ENCODE measurements at regions not wholly inside any gene's neighbourhood (a gene's known extent, or its start where the extent isn't known, plus 50 kb on each side); places are given as distances from the start of the nearest gene placed in this dataset.

DNA sequence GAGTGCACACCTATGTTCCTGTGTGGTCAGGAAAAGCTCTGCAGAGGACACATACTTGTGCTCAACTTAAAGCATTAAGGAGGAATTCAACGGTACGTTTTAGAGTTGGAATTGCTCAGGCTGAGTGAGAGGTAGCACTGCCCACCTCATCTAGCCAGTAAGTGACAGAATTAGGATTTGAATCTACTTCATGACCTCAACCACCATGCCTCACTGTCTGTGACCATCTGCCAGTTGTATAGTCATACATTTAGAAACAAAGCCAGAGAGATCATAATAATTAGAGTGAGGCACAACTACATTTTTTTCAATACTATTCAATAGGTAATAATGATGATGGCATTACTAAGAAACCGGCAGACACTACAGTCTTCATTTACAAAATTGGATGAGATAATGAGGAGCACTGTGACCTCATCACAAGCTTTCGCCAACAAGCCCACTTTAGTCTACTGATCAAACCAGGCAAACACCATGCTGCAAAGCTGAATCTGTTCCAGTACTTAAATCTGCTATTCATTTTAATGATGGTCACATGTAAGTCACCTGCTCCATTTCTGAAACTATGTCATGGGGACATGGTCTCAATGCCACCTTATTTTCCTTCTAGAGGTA lies 1018.4 kb downstream of the TMEM182 start:
- TF ChIP-seq, protein P1, sequence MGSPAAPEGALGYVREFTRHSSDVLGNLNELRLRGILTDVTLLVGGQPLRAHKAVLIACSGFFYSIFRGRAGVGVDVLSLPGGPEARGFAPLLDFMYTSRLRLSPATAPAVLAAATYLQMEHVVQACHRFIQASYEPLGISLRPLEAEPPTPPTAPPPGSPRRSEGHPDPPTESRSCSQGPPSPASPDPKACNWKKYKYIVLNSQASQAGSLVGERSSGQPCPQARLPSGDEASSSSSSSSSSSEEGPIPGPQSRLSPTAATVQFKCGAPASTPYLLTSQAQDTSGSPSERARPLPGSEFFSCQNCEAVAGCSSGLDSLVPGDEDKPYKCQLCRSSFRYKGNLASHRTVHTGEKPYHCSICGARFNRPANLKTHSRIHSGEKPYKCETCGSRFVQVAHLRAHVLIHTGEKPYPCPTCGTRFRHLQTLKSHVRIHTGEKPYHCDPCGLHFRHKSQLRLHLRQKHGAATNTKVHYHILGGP (tag by site-specific recombination; IDR thresholded peaks at IDR 0.05): no peak
- TF ChIP-seq, protein P2, sequence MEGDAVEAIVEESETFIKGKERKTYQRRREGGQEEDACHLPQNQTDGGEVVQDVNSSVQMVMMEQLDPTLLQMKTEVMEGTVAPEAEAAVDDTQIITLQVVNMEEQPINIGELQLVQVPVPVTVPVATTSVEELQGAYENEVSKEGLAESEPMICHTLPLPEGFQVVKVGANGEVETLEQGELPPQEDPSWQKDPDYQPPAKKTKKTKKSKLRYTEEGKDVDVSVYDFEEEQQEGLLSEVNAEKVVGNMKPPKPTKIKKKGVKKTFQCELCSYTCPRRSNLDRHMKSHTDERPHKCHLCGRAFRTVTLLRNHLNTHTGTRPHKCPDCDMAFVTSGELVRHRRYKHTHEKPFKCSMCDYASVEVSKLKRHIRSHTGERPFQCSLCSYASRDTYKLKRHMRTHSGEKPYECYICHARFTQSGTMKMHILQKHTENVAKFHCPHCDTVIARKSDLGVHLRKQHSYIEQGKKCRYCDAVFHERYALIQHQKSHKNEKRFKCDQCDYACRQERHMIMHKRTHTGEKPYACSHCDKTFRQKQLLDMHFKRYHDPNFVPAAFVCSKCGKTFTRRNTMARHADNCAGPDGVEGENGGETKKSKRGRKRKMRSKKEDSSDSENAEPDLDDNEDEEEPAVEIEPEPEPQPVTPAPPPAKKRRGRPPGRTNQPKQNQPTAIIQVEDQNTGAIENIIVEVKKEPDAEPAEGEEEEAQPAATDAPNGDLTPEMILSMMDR (tag by site-specific recombination; IDR thresholded peaks at IDR 0.05): no peak
- TF ChIP-seq, protein P3, sequence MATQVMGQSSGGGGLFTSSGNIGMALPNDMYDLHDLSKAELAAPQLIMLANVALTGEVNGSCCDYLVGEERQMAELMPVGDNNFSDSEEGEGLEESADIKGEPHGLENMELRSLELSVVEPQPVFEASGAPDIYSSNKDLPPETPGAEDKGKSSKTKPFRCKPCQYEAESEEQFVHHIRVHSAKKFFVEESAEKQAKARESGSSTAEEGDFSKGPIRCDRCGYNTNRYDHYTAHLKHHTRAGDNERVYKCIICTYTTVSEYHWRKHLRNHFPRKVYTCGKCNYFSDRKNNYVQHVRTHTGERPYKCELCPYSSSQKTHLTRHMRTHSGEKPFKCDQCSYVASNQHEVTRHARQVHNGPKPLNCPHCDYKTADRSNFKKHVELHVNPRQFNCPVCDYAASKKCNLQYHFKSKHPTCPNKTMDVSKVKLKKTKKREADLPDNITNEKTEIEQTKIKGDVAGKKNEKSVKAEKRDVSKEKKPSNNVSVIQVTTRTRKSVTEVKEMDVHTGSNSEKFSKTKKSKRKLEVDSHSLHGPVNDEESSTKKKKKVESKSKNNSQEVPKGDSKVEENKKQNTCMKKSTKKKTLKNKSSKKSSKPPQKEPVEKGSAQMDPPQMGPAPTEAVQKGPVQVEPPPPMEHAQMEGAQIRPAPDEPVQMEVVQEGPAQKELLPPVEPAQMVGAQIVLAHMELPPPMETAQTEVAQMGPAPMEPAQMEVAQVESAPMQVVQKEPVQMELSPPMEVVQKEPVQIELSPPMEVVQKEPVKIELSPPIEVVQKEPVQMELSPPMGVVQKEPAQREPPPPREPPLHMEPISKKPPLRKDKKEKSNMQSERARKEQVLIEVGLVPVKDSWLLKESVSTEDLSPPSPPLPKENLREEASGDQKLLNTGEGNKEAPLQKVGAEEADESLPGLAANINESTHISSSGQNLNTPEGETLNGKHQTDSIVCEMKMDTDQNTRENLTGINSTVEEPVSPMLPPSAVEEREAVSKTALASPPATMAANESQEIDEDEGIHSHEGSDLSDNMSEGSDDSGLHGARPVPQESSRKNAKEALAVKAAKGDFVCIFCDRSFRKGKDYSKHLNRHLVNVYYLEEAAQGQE (tag by site-specific recombination; IDR thresholded peaks at IDR 0.05): no peak
- TF ChIP-seq, protein P4, sequence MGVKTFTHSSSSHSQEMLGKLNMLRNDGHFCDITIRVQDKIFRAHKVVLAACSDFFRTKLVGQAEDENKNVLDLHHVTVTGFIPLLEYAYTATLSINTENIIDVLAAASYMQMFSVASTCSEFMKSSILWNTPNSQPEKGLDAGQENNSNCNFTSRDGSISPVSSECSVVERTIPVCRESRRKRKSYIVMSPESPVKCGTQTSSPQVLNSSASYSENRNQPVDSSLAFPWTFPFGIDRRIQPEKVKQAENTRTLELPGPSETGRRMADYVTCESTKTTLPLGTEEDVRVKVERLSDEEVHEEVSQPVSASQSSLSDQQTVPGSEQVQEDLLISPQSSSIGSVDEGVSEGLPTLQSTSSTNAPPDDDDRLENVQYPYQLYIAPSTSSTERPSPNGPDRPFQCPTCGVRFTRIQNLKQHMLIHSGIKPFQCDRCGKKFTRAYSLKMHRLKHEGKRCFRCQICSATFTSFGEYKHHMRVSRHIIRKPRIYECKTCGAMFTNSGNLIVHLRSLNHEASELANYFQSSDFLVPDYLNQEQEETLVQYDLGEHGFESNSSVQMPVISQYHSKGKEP (tag by site-specific recombination; IDR thresholded peaks at IDR 0.05): no peak
- TF ChIP-seq, protein P5, sequence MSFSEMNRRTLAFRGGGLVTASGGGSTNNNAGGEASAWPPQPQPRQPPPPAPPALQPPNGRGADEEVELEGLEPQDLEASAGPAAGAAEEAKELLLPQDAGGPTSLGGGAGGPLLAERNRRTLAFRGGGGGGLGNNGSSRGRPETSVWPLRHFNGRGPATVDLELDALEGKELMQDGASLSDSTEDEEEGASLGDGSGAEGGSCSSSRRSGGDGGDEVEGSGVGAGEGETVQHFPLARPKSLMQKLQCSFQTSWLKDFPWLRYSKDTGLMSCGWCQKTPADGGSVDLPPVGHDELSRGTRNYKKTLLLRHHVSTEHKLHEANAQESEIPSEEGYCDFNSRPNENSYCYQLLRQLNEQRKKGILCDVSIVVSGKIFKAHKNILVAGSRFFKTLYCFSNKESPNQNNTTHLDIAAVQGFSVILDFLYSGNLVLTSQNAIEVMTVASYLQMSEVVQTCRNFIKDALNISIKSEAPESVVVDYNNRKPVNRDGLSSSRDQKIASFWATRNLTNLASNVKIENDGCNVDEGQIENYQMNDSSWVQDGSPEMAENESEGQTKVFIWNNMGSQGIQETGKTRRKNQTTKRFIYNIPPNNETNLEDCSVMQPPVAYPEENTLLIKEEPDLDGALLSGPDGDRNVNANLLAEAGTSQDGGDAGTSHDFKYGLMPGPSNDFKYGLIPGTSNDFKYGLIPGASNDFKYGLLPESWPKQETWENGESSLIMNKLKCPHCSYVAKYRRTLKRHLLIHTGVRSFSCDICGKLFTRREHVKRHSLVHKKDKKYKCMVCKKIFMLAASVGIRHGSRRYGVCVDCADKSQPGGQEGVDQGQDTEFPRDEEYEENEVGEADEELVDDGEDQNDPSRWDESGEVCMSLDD (tag by site-specific recombination; IDR thresholded peaks at IDR 0.05): no peak
- no peak for TF ChIP-seq ZNF23 (tag by site-specific recombination; IDR thresholded peaks at IDR 0.05; ENCODE audit: borderline replicate concordance)
